PC-9 (cell line): ENCODE measurements at regions not wholly inside any gene's neighbourhood (a gene's known extent, or its start where the extent isn't known, plus 50 kb on each side); places are given as distances from the start of the nearest gene placed in this dataset.

Experiments used
- BruUV-seq: library from RNA; stranded (reverse); fragments of 400-500 nt; replicated peaks from 2 replicates; lab custom pipeline; 2021; lab: Mats Ljungman, UMichigan
- CTCF ChIA-PET: fragments of 300-600 bp; sonication (Branson Sonifier 250); formaldehyde crosslinking; loops from one replicate; lab custom pipeline; 2022; ENCODE audit warnings: antibody characterized with exemption; lab: Charles Lee
- POLR2A ChIA-PET: fragments of 300-600 bp; sonication (Branson Sonifier 250); formaldehyde crosslinking; loops from one replicate; lab custom pipeline; 2022; ENCODE audit warnings: antibody characterized with exemption; ENCODE audit not compliant: unreplicated experiment; lab: Charles Lee
- DNase-seq, 2 experiments: peaks; one replicate each; pipeline versions ENCODE4 v3.0.0 to v3.0.0-alpha.2; 2015 to 2022; ENCODE audit warnings: mixed read lengths in 1 of 2
- H2AFZ ChIP-seq: fragments of 200-600 bp; sonication (generic); 2 replicates; pipeline ENCODE4 v1.8.1; 2017; ENCODE audit warnings: antibody characterized with exemption
- H3F3A ChIP-seq: fragments of 200-600 bp; sonication (generic); 2 replicates; pipeline ENCODE4 v1.8.1; 2017; ENCODE audit warnings: antibody characterized with exemption, mild to moderate bottlenecking, low read depth; ENCODE audit not compliant: insufficient read depth
- H3K27ac ChIP-seq: fragments of 200-600 bp; sonication (generic); 2 replicates; pipeline ENCODE4 v1.6.1; 2016; ENCODE audit warnings: mixed run types
- H3K27me3 ChIP-seq: fragments of 200-600 bp; sonication (generic); 2 replicates; pipeline ENCODE4 v1.6.1; 2016; ENCODE audit warnings: low read depth, mixed run types; ENCODE audit not compliant: insufficient read depth
- H3K36me3 ChIP-seq: fragments of 200-600 bp; sonication (generic); 2 replicates; pipeline ENCODE4 v1.6.1; 2016; ENCODE audit warnings: low read depth, mixed run types
- H3K4me1 ChIP-seq: fragments of 200-600 bp; sonication (generic); replicated peaks from 2 replicates; pipeline ENCODE4 v1.6.1; 2016; ENCODE audit warnings: mixed run types; ENCODE audit not compliant: insufficient read depth
- H3K4me2 ChIP-seq: fragments of 200-600 bp; sonication (generic); 2 replicates; pipeline ENCODE4 v1.6.1; 2017; ENCODE audit warnings: mixed run types
- H3K4me3 ChIP-seq: fragments of 200-600 bp; sonication (generic); 2 replicates; pipeline ENCODE4 v1.6.1; 2016; ENCODE audit warnings: mixed run types
- H3K79me2 ChIP-seq: fragments of 200-600 bp; sonication (generic); 2 replicates; pipeline ENCODE4 v1.6.1; 2017; ENCODE audit warnings: low read depth, mixed run types
- H3K9me2 ChIP-seq: fragments of 200-600 bp; sonication (generic); 2 replicates; pipeline ENCODE4 v1.8.1; 2017; ENCODE audit warnings: mild to moderate bottlenecking; ENCODE audit not compliant: insufficient read depth
- H3K9me3 ChIP-seq: fragments of 200-600 bp; sonication (generic); 2 replicates; pipeline ENCODE4 v1.8.1; 2016; ENCODE audit warnings: low read depth; ENCODE audit not compliant: insufficient read depth
- H4K20me1 ChIP-seq: fragments of 200-600 bp; sonication (generic); 2 replicates; pipeline ENCODE4 v1.8.1; 2017; ENCODE audit not compliant: insufficient read depth
- CTCF ChIP-seq: fragments of 200-600 bp; sonication (generic); conservative IDR thresholded peaks from 2 replicates; pipeline ENCODE4 v1.6.1; 2017; ENCODE audit warnings: mixed run types, antibody characterized with exemption, mild to moderate bottlenecking, moderate library complexity
- EZH2 ChIP-seq: fragments of 200-600 bp; sonication (generic); IDR thresholded peaks from 2 replicates; pipeline ENCODE4 v1.8.0; 2017; ENCODE audit warnings: antibody characterized with exemption, low read depth
- intact Hi-C: fragments of 100-400 bp; cut with micrococcal nuclease; formaldehyde crosslinking; loops from one replicate; pipeline ENCODE4 v1.10.0; 2022; ENCODE audit not compliant: unreplicated experiment

GRCh38 chr18:8501044-8501443 is 108.2 kb upstream of the RAB12 start:
- Histone ChIP-seq H3K9me2 (no peaks in the 10 kb centered on the region), H3K27ac (no peak overlapping the region), H3K9me3 (0 out of 2 replicates have a peak, but pooled peaks cover 3% of the 10 kb centered on the region), H3K79me2 (no peaks in the 10 kb centered on the region), H3K36me3 (no peaks in the 10 kb centered on the region), H3K4me2 (no peak overlapping the region), H4K20me1 (no peaks in the 10 kb centered on the region), H3K4me3 (no peak overlapping the region), H2AFZ (no peak overlapping the region), H3K4me1 (peaks cover 7% of the 10 kb centered on the region; the same call in 1 of the 2 replicates), H3K27me3 (peaks cover 12% of the 10 kb centered on the region; the same call in 1 of the 2 replicates), H3F3A (no peaks in the 10 kb centered on the region)
- intact Hi-C loops, result no loop called here
- TF ChIP-seq EZH2, result no peak
- POLR2A ChIA-PET, result interaction anchor here (0.6 kb wide), 1 partner anchor 300 kb away, joined by 28 read pairs; no protein-coding TSS in a partner anchor
- BruUV-seq, result no TSS peak
- CTCF ChIA-PET, result no interaction called here
- DNase-seq, result no peak

GRCh38 chr18:8503248-8503647 is 106.0 kb upstream of the RAB12 start:
- intact Hi-C loops, result no loop called here
- Histone ChIP-seq H3K4me1 (peaks cover 7% of the 10 kb centered on the region; the same call in 1 of the 2 replicates), H3K27ac (no peak overlapping the region), H3F3A (no peaks in the 10 kb centered on the region), H3K9me2 (no peaks in the 10 kb centered on the region), H3K4me3 (no peak overlapping the region), H3K4me2 (no peak overlapping the region), H3K9me3 (no peaks in the 10 kb centered on the region), H4K20me1 (no peaks in the 10 kb centered on the region), H2AFZ (no peak overlapping the region), H3K36me3 (no peaks in the 10 kb centered on the region), H3K27me3 (peaks cover 4% of the 10 kb centered on the region; the same call in 1 of the 2 replicates), H3K79me2 (no peaks in the 10 kb centered on the region)
- CTCF ChIA-PET, result no interaction called here
- POLR2A ChIA-PET, result no interaction called here
- no peak for TF ChIP-seq EZH2
- no peak for TF ChIP-seq CTCF
- DNase-seq, result no peak
- BruUV-seq, result no TSS peak

- no peak for DNase-seq
- Histone ChIP-seq H3K9me3 (no peaks in the 10 kb centered on the region), H3K27ac (no peak overlapping the region), H3K4me3 (no peak overlapping the region), H2AFZ (0 out of 2 replicates have a peak overlapping the region, but pooled peaks have one; percentile 8), H3K4me2 (no peak overlapping the region), H3K9me2 (no peaks in the 10 kb centered on the region), H3F3A (no peaks in the 10 kb centered on the region), H3K79me2 (no peaks in the 10 kb centered on the region), H3K36me3 (no peaks in the 10 kb centered on the region), H3K4me1 (peaks cover 7% of the 10 kb centered on the region; the same call in 1 of the 2 replicates), H3K27me3 (no peaks in the 10 kb centered on the region), H4K20me1 (no peaks in the 10 kb centered on the region)
- no peak for TF ChIP-seq EZH2
- no peak for TF ChIP-seq CTCF
- intact Hi-C loops, result no loop called here
- ChIA-PET POLR2A (no interaction called here), CTCF (no interaction called here)
- no TSS peak for BruUV-seq
These were observed 104.8 kb upstream of the RAB12 start for GRCh38 chr18:8504424-8504823.

GRCh38 chr18:8504880-8505435 is 104.3 kb upstream of the RAB12 start:
- no peaks in the 10 kb centered on the region for H3K9me2 ChIP-seq
- no peaks in the 10 kb centered on the region for H4K20me1 ChIP-seq
- H3F3A ChIP-seq, result no peaks in the 10 kb centered on the region
- no TSS peak for BruUV-seq
- intact Hi-C loops, result no loop called here
- H3K4me3 ChIP-seq, result no peak overlapping the region
- no peak overlapping the region for H2AFZ ChIP-seq
- no peaks in the 10 kb centered on the region for H3K36me3 ChIP-seq
- no peak overlapping the region for H3K4me2 ChIP-seq
- H3K27ac ChIP-seq, result no peak overlapping the region
- TF ChIP-seq EZH2 (no peak), CTCF (no peak)
- peaks cover 6% of the 10 kb centered on the region; the same call in 1 of the 2 replicates for H3K4me1 ChIP-seq
- no peaks in the 10 kb centered on the region for H3K9me3 ChIP-seq
- 0 out of 2 replicates have a peak, but pooled peaks cover 2% of the 10 kb centered on the region for H3K27me3 ChIP-seq
- ChIA-PET POLR2A (no interaction called here), CTCF (no interaction called here)
- no peaks in the 10 kb centered on the region for H3K79me2 ChIP-seq
- no peak for DNase-seq
